ENCODE measurements at regions not wholly inside any gene's neighbourhood (a gene's known extent, or its start where the extent isn't known, plus 50 kb on each side); places are given as distances from the start of the nearest gene placed in this dataset.

DNA sequence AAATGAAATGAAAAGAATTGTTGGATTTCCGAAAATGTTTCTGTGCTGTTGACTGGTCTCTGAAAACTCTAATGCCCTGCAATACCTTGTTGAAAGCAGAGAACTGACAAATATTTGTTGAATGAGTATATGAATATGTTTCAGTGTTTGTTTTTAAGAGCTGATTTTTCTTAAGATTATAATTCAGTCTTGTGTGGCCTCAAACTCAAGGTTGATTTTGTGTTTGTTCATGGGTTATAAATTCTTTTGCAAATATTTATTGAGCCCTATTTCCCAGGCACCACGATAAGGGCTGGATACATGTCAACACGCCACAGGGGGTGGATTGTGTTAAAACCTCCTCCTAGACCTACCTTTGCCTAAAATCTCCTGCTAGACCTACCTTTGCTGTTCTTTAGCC lies 203.9 kb upstream of the PLPP4 start:
- H3K36me3 Mint-ChIP-seq (ENCODE audit: insufficient read depth, unreplicated experiment), result no peaks in the 10 kb centered on the region
- peaks cover 15% of the 10 kb centered on the region for H3K27me3 Mint-ChIP-seq (ENCODE audit: insufficient read depth, unreplicated experiment)
- BruUV-seq (replicated peaks), result no TSS peak
- H3K9me3 ChIP-seq, result 0 out of 2 replicates have a peak, but pooled peaks cover 6% of the 10 kb centered on the region
- ChIA-PET POLR2A (no interaction called here), CTCF (no interaction called here)
- H3K27me3 ChIP-seq (replicated peaks; ENCODE audit: control insufficient read depth, insufficient read depth, low read length), result no peaks in the 10 kb centered on the region; the same call in 1 of the 2 replicates
- H3K4me1 ChIP-seq, result no peaks in the 10 kb centered on the region; the same call in 1 of the 2 replicates
- H3K9me3 Mint-ChIP-seq (ENCODE audit: unreplicated experiment), result peaks cover 10% of the 10 kb centered on the region
- no peak overlapping the region for H3K4me3 Mint-ChIP-seq (ENCODE audit: unreplicated experiment)
- intact Hi-C loops (cut with micrococcal nuclease; ENCODE audit: unreplicated experiment), result no loop called here
- H3K27ac Mint-ChIP-seq (ENCODE audit: unreplicated experiment), result no peak overlapping the region
- peak in 1 of 2 experiments; percentile 14 for DNase-seq
- TF ChIP-seq, protein P1, sequence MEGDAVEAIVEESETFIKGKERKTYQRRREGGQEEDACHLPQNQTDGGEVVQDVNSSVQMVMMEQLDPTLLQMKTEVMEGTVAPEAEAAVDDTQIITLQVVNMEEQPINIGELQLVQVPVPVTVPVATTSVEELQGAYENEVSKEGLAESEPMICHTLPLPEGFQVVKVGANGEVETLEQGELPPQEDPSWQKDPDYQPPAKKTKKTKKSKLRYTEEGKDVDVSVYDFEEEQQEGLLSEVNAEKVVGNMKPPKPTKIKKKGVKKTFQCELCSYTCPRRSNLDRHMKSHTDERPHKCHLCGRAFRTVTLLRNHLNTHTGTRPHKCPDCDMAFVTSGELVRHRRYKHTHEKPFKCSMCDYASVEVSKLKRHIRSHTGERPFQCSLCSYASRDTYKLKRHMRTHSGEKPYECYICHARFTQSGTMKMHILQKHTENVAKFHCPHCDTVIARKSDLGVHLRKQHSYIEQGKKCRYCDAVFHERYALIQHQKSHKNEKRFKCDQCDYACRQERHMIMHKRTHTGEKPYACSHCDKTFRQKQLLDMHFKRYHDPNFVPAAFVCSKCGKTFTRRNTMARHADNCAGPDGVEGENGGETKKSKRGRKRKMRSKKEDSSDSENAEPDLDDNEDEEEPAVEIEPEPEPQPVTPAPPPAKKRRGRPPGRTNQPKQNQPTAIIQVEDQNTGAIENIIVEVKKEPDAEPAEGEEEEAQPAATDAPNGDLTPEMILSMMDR (IDR thresholded peaks at IDR 0.05; ENCODE audit: insufficient read depth in 1 of 2, low read depth in 1 of 2, low read length in 1 of 2, severe bottlenecking in 1 of 2, unreplicated experiment in 1 of 2), result no peak
- H3K4me1 Mint-ChIP-seq (ENCODE audit: low read depth, unreplicated experiment), result peaks cover 7% of the 10 kb centered on the region
- no peaks in the 10 kb centered on the region for H3K36me3 ChIP-seq (ENCODE audit: control insufficient read depth, insufficient read depth, low read length)
- H3K4me3 ChIP-seq (ENCODE audit: low read depth, low read length), result no peak overlapping the region

- no TSS peak for BruUV-seq (replicated peaks)
- Mint-ChIP-seq H3K4me3 (ENCODE audit: unreplicated experiment) (no peak overlapping the region), H3K9me3 (ENCODE audit: unreplicated experiment) (peaks cover 8% of the 10 kb centered on the region), H3K36me3 (ENCODE audit: insufficient read depth, unreplicated experiment) (no peaks in the 10 kb centered on the region), H3K27me3 (ENCODE audit: insufficient read depth, unreplicated experiment) (peaks cover 40% of the 10 kb centered on the region), H3K27ac (ENCODE audit: unreplicated experiment) (no peak overlapping the region), H3K4me1 (ENCODE audit: low read depth, unreplicated experiment) (no peaks in the 10 kb centered on the region)
- Histone ChIP-seq H3K9me3 (0 out of 2 replicates have a peak, but pooled peaks cover 3% of the 10 kb centered on the region), H3K36me3 (ENCODE audit: control insufficient read depth, insufficient read depth, low read length) (no peaks in the 10 kb centered on the region), H3K27me3 (replicated peaks; ENCODE audit: control insufficient read depth, insufficient read depth, low read length) (no peaks in the 10 kb centered on the region; the same call in none of the 2 replicates), H3K4me3 (ENCODE audit: low read depth, low read length) (no peak overlapping the region), H3K4me1 (no peaks in the 10 kb centered on the region)
- ChIA-PET POLR2A (no interaction called here), CTCF (no interaction called here)
- TF ChIP-seq, protein P1 (IDR thresholded peaks at IDR 0.05; ENCODE audit: insufficient read depth in 1 of 2, low read depth in 1 of 2, low read length in 1 of 2, severe bottlenecking in 1 of 2, unreplicated experiment in 1 of 2), result no peak
- intact Hi-C loops (cut with micrococcal nuclease; ENCODE audit: unreplicated experiment), result no loop called here
- DNase-seq, result no peak
Observed at GRCh38 chr10:120260456-120260855, 196.6 kb upstream of the PLPP4 start.

- Histone ChIP-seq H3K36me3 (ENCODE audit: control insufficient read depth, insufficient read depth, low read length) (no peaks in the 10 kb centered on the region), H3K4me1 (no peaks in the 10 kb centered on the region), H3K9me3 (no peaks in the 10 kb centered on the region), H3K4me3 (ENCODE audit: low read depth, low read length) (no peak overlapping the region), H3K27me3 (replicated peaks; ENCODE audit: control insufficient read depth, insufficient read depth, low read length) (no peaks in the 10 kb centered on the region; the same call in 1 of the 2 replicates)
- ChIA-PET POLR2A (no interaction called here), CTCF (no interaction called here)
- no peak overlapping the region for H3K4me3 Mint-ChIP-seq (ENCODE audit: unreplicated experiment)
- BruUV-seq (replicated peaks), result no TSS peak
- H3K4me1 Mint-ChIP-seq (ENCODE audit: low read depth, unreplicated experiment), result no peaks in the 10 kb centered on the region
- peaks cover 34% of the 10 kb centered on the region for H3K27me3 Mint-ChIP-seq (ENCODE audit: insufficient read depth, unreplicated experiment)
- H3K9me3 Mint-ChIP-seq (ENCODE audit: unreplicated experiment), result no peaks in the 10 kb centered on the region
- no peak overlapping the region for H3K27ac Mint-ChIP-seq (ENCODE audit: unreplicated experiment)
- H3K36me3 Mint-ChIP-seq (ENCODE audit: insufficient read depth, unreplicated experiment), result no peaks in the 10 kb centered on the region
- TF ChIP-seq, protein P1 (IDR thresholded peaks at IDR 0.05; ENCODE audit: insufficient read depth in 1 of 2, low read depth in 1 of 2, low read length in 1 of 2, severe bottlenecking in 1 of 2, unreplicated experiment in 1 of 2), result no peak
- intact Hi-C loops (cut with micrococcal nuclease; ENCODE audit: unreplicated experiment), result no loop called here
- no peak for DNase-seq
Observed at GRCh38 chr10:120262857-120263547, 194.0 kb upstream of the PLPP4 start.

All from Caco-2 (cell line).